ENCODE measurements at regions not wholly inside any gene's neighbourhood (a gene's known extent, or its start where the extent isn't known, plus 50 kb on each side); places are given as distances from the start of the nearest gene placed in this dataset.

DNA sequence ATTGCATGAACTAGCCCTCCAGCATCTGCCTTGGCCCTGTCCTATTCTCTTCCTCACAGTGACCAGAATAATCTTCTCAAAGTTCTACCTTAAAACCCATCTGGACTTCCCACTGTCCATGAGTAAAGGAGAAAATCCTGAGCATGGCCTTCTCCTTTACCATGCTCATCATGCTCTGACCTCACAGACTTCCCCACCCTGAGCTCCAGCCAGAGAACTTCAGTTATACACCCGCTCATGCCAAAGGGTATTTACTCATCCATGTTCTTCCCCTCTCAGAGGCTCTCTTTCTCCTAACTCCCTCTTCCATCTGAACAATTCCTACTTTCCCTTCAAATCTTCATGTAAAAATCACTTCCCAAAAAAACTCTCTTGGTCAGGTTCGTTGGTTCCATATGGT lies 188.4 kb downstream of the SETD4 start:
- DNase-seq (ENCODE audit: extremely low read depth, low read depth): no peak
- TF ChIP-seq, protein P1, sequence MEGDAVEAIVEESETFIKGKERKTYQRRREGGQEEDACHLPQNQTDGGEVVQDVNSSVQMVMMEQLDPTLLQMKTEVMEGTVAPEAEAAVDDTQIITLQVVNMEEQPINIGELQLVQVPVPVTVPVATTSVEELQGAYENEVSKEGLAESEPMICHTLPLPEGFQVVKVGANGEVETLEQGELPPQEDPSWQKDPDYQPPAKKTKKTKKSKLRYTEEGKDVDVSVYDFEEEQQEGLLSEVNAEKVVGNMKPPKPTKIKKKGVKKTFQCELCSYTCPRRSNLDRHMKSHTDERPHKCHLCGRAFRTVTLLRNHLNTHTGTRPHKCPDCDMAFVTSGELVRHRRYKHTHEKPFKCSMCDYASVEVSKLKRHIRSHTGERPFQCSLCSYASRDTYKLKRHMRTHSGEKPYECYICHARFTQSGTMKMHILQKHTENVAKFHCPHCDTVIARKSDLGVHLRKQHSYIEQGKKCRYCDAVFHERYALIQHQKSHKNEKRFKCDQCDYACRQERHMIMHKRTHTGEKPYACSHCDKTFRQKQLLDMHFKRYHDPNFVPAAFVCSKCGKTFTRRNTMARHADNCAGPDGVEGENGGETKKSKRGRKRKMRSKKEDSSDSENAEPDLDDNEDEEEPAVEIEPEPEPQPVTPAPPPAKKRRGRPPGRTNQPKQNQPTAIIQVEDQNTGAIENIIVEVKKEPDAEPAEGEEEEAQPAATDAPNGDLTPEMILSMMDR (IDR thresholded peaks at IDR 0.05; ENCODE audit: low read depth, low read length): no peak

DNA sequence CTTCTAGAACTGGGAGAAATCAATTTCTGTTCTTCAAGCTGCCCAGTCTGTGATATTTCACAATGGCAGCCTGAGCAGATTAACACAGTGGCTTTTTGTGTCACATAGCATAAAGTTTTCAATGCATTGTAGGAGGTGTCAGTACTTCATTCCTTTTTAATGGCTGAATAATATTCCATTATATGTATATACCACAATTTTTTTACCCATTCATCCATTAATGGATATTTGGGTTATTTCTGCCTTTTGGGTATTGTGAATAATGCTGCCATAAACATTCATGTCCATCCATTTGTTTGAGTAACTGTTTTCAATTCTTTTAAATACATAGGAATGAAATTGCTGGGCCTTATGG lies 191.5 kb downstream of the SETD4 start:
- no peak for DNase-seq (ENCODE audit: extremely low read depth, low read depth)
- TF ChIP-seq, protein P1 (IDR thresholded peaks at IDR 0.05; ENCODE audit: low read depth, low read length): no peak

DNA sequence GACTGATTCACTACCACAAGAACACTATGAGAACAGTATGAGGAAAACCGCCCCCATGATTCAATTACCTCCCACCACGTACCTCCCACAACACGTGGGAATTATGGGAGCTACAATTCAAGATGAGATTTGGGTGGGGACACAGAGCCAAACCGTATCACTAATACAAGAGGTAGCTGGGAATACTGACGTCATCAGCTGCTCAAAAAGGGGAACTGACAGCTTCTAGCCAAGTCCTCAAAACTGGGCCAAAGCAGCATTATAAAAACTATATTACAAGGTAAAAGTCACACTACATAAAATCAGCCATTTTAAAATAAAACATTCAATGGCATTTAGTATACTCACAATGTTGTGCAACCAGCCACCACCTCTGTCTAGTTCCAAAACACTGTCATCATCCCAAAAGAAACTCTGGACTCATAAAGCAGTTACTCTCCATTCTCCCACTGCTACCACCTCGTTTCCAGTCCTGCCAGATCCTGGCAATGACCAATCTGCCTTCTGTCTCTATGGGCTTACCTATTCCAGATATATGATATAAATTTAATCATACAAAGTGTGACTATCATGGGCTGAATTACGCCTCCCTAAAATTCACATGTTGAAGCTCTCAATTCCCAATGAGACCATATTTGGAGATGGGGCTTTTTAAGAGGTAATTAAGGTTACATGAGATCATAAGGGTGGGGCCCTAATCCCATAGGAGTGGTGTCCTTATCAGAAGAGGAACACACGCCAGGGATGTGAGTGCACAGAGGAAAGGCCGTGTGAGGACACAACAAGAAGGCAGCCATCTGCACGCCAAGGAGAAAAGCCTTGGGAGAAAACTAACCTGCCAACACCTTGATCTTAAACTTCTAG lies 192.1 kb downstream of the SETD4 start:
- TF ChIP-seq, protein P1 (IDR thresholded peaks at IDR 0.05; ENCODE audit: low read depth, low read length): no peak
- no peak for DNase-seq (ENCODE audit: extremely low read depth, low read depth)

DNA sequence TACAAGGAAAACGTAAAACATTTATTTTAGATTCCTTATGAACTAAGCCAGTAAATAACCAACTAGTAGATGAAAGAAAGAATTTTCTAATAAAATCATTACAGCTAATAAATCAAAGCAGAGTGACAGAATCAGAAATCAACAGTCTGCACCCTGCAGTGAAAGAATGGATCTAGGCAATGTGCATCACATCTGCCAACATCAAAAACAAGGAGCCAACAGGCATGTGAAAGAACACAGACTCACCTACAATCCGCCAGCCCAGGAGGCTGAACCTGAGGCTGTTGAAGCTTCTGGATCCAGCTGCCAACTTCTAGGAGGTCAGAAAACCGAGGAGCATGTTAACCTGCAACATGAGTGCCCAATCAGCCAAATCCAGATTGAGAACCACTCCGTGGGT lies 196.3 kb downstream of the SETD4 start:
- no peak for DNase-seq (ENCODE audit: extremely low read depth, low read depth)
- TF ChIP-seq, protein P1 (IDR thresholded peaks at IDR 0.05; ENCODE audit: low read depth, low read length): no peak

DNA sequence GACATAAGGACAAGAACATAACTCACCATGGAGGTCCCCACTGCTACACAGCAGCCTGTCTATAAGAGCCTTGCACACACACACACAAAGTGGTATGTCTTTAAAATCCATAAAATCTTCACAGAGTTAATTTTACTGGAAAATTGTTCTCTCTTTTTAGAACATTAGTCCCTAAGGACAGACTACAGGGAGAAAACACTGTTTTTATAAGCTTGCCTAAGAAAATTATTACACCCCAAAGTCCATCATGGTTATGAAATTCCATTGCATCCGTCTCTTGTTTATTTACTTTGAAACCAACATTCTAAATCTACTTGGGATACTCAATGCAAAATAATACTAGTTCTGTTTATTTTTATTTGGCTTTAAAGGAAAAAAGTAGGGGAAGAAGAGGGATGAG lies 197.4 kb downstream of the SETD4 start:
- DNase-seq (ENCODE audit: extremely low read depth, low read depth): no peak
- TF ChIP-seq, protein P1 (IDR thresholded peaks at IDR 0.05; ENCODE audit: low read depth, low read length): no peak

DNA sequence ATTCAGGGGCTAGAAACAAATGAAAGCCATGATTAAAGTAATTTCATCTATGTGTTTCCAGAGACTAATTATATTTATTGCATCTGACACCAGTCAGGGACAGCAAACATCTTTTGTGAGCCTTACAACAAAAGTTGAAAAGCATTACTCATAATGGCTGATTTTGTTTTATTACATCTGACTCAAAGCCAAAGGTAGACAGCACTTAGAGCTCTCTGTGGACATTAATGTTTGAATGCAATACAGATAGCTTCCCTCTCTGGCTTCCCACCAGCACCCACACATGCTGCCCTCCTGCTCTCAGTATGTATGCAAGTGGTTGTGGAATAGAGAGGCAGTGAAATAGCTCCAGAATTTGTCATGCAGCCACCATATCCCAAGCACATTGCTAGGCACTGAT lies 198.7 kb downstream of the SETD4 start:
- DNase-seq (ENCODE audit: extremely low read depth, low read depth): no peak
- TF ChIP-seq, protein P1 (IDR thresholded peaks at IDR 0.05; ENCODE audit: low read depth, low read length): no peak

DNA sequence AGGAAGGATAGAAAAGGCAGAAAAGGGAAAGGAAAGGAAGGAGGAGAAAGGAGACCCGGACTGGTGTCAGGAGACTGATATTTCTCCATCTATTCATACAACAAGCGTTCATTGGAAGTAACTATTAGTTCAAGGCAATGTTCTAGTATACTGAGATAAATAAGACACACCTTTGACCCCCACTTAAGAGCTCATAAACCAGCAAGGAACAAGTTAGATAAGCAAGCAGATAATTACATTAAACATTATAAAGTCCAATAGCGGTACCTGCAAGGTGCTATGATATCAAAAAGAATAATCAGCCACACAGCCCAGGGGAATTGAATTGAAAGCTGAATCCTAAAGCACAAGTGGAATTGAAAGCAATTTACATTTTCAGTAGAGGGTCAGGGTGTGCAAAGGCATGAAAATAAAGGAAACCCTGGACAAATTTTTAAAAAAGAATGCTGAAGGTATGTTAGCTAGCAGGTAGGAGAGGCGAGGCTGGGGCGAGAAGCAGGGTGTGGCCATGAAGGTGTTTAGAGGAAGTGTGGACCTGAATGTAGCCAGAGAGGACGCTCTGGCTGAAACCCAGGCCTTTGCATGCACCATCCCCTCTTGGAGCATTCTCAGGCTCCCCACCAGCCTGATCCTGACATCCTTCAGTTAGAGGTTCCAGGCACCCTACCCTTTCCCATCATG lies 200.0 kb downstream of the SETD4 start:
- TF ChIP-seq, protein P1 (IDR thresholded peaks at IDR 0.05; ENCODE audit: low read depth, low read length): no peak
- no peak for DNase-seq (ENCODE audit: extremely low read depth, low read depth)

All from AG09319 (cell line).